Panc1 (cell line): ENCODE measurements at regions not wholly inside any gene's neighbourhood (a gene's known extent, or its start where the extent isn't known, plus 50 kb on each side); places are given as distances from the start of the nearest gene placed in this dataset.

ENCODE experiments used
- ATAC-seq: fragments of 200-7000 bp; cut with Tn5 transposase; 2 replicates; pipeline ENCODE4 v1.9.1; 2020; ENCODE audit warnings: mild to moderate bottlenecking, moderate library complexity
- BruUV-seq: library from RNA; stranded (reverse); fragments of 400-500 nt; replicated peaks from 2 replicates; lab custom pipeline; 2021; lab: Mats Ljungman, UMichigan
- CTCF ChIA-PET: fragments of 300-600 bp; sonication (Branson Sonifier 250); formaldehyde crosslinking; loops from one replicate; lab custom pipeline; 2022; ENCODE audit warnings: antibody characterized with exemption; lab: Charles Lee
- POLR2A ChIA-PET: fragments of 300-600 bp; sonication (Branson Sonifier 250); formaldehyde crosslinking; loops from one replicate; lab custom pipeline; 2022; ENCODE audit warnings: antibody characterized with exemption; lab: Charles Lee
- DNase-seq: peaks from one replicate; pipeline ENCODE4 v3.0.0-alpha.2; 2010; ENCODE audit warnings: low read depth, low spot score
- H3K27ac ChIP-seq: 2 replicates; pipeline ENCODE4 v1.5.1; 2011; ENCODE audit warnings: mild to moderate bottlenecking, low read length, inconsistent platforms
- H3K27me3 ChIP-seq: fragments of 200-500 bp; sonication (Bioruptor generic); 2 replicates; pipeline ENCODE4 v1.6.0; 2014; ENCODE audit warnings: low read length, inconsistent platforms; ENCODE audit not compliant: control insufficient read depth, insufficient read depth
- H3K36me3 ChIP-seq: fragments of 200-500 bp; sonication (Bioruptor generic); 2 replicates; pipeline ENCODE4 v1.5.1; 2014; ENCODE audit warnings: inconsistent platforms, mild to moderate bottlenecking, low read length, moderate library complexity; ENCODE audit not compliant: control insufficient read depth, insufficient read depth
- H3K4me1 ChIP-seq: 2 replicates; pipeline ENCODE4 v1.5.1; 2011; ENCODE audit warnings: inconsistent platforms, mild to moderate bottlenecking, low read length, moderate library complexity; ENCODE audit not compliant: control insufficient read depth, insufficient read depth
- H3K4me3 ChIP-seq, 2 experiments: 2 replicates each; pipeline ENCODE4 v1.5.1; 2011 to 2012; ENCODE audit warnings: low read depth in 2 of 2, low read length in 2 of 2, mild to moderate bottlenecking in 2 of 2, inconsistent platforms in 1 of 2, moderate library complexity in 1 of 2
- H3K9me3 ChIP-seq: fragments of 200-500 bp; sonication (Bioruptor generic); 2 replicates; pipeline ENCODE4 v1.5.1; 2014; ENCODE audit warnings: low read depth, mild to moderate bottlenecking, inconsistent platforms, low read length, moderate library complexity; ENCODE audit not compliant: control insufficient read depth, insufficient read depth
- CTCF ChIP-seq: fragments of 450-650 bp; IDR thresholded peaks from 2 replicates; pipeline ENCODE4 v1.5.1; 2017; ENCODE audit warnings: mild to moderate bottlenecking
- POLR2AphosphoS5 ChIP-seq: IDR thresholded peaks from 2 replicates; pipeline ENCODE4 v1.6.1; 2012; ENCODE audit warnings: mild to moderate bottlenecking, low read depth, low read length, moderate library complexity
- REST ChIP-seq, 2 experiments: IDR thresholded peaks; 2 replicates each; pipeline ENCODE4 v1.6.1; 2011 to 2012; ENCODE audit warnings: low read depth in 2 of 2, control low read depth in 1 of 2, low read length in 1 of 2, mild to moderate bottlenecking in 1 of 2, moderate library complexity in 1 of 2; ENCODE audit not compliant: insufficient read depth in 1 of 2
- SIN3A ChIP-seq: IDR thresholded peaks from 2 replicates; pipeline ENCODE4 v1.6.1; 2012; ENCODE audit warnings: low read depth, mild to moderate bottlenecking, low read length, moderate library complexity, borderline replicate concordance; ENCODE audit not compliant: insufficient read depth
- TCF7L2 ChIP-seq: IDR thresholded peaks from 2 replicates; pipeline ENCODE4 v1.6.1; 2011; ENCODE audit warnings: mild to moderate bottlenecking, low read depth, low read length, inconsistent platforms
- in situ Hi-C: cut with HindIII; loops from 2 replicates; pipeline ENCODE4 v1.10.0; 2016; ENCODE audit warnings: low sequenced_read_pairs, low pct_unique_long_range_greater_than_20kb
- intact Hi-C: fragments of 100-400 bp; cut with micrococcal nuclease; formaldehyde crosslinking; loops from one replicate; pipeline ENCODE4 v1.10.0; 2022; ENCODE audit not compliant: unreplicated experiment

- POLR2A ChIA-PET = interaction anchor here (0.6 kb wide), 1 partner anchor 901 kb away, joined by 3 read pairs; no protein-coding TSS in a partner anchor
- no peaks in the 10 kb centered on the region for H3K4me1 ChIP-seq
- DNase-seq = no peak
- ATAC-seq = no peak
- no peak overlapping the region for H3K4me3 ChIP-seq
- no peak overlapping the region for H3K27ac ChIP-seq
- H3K9me3 ChIP-seq = no peaks in the 10 kb centered on the region
- CTCF ChIA-PET = no interaction called here
- in situ Hi-C loops (no loop called here), intact Hi-C loops (no loop called here)
- TF ChIP-seq CTCF (no peak), REST (IDR thresholded peaks at IDR 0.05; ENCODE audit: insufficient read depth in 1 of 2, low read depth in 2 of 2, low read length in 1 of 2) (no peak), POLR2AphosphoS5 (no peak), TCF7L2 (no peak), SIN3A (no peak)
- H3K27me3 ChIP-seq = no peaks in the 10 kb centered on the region
- no peaks in the 10 kb centered on the region for H3K36me3 ChIP-seq
- no TSS peak for BruUV-seq
Observed at GRCh38 chr1:193769651-193770050, 583.2 kb upstream of the B3GALT2 start.

- intact Hi-C loops (no loop called here), in situ Hi-C loops (no loop called here)
- no peaks in the 10 kb centered on the region for H3K27me3 ChIP-seq
- CTCF ChIA-PET = no interaction called here
- TF ChIP-seq SIN3A = no peak
- no peak for TF ChIP-seq REST (IDR thresholded peaks at IDR 0.05; ENCODE audit: insufficient read depth in 1 of 2, low read depth in 2 of 2, low read length in 1 of 2)
- TF ChIP-seq CTCF = no peak
- no peak for TF ChIP-seq TCF7L2
- no peak for TF ChIP-seq POLR2AphosphoS5
- DNase-seq (no peak), ATAC-seq (no peak)
- H3K9me3 ChIP-seq = no peaks in the 10 kb centered on the region
- no peak overlapping the region for H3K4me3 ChIP-seq
- no peak overlapping the region for H3K27ac ChIP-seq
- no peaks in the 10 kb centered on the region for H3K36me3 ChIP-seq
- no TSS peak for BruUV-seq
- POLR2A ChIA-PET = no interaction called here
- no peaks in the 10 kb centered on the region; the same call in none of the 2 replicates for H3K4me1 ChIP-seq
Observed at GRCh38 chr1:193767886-193768285, 581.5 kb upstream of the B3GALT2 start.
